ENCODE measurements at regions not wholly inside any gene's neighbourhood (a gene's known extent, or its start where the extent isn't known, plus 50 kb on each side); places are given as distances from the start of the nearest gene placed in this dataset.

- DNase-seq (ENCODE audit: low spot score) = no peak
- in situ Hi-C loops (cut with MboI; ENCODE audit: low sequenced_read_pairs, unreplicated experiment) = no loop called here
- TF ChIP-seq CTCF (IDR thresholded peaks at IDR 0.05; ENCODE audit: borderline replicate concordance, control extremely low read depth, extremely low read depth, insufficient read depth, missing control alignments) = no peak
These were observed 324.1 kb upstream of the FAM47C start for GRCh38 chrX:36684053-36684452.

GRCh38 chrX:36721990-36722389, 286.2 kb upstream of the FAM47C start:
- no peak for DNase-seq (ENCODE audit: low spot score)
- in situ Hi-C loops (cut with MboI; ENCODE audit: low sequenced_read_pairs, unreplicated experiment) = no loop called here

GRCh38 chrX:36753602-36754001, 254.6 kb upstream of the FAM47C start:
- no peak for DNase-seq (ENCODE audit: low spot score)
- in situ Hi-C loops (cut with MboI; ENCODE audit: low sequenced_read_pairs, unreplicated experiment) = no loop called here
- no peak for TF ChIP-seq CTCF (IDR thresholded peaks at IDR 0.05; ENCODE audit: borderline replicate concordance, control extremely low read depth, extremely low read depth, insufficient read depth, missing control alignments)

More at GRCh38 chrX:36721990-36722389, 286.2 kb upstream of the FAM47C start:
- TF ChIP-seq CTCF (IDR thresholded peaks at IDR 0.05; ENCODE audit: borderline replicate concordance, control extremely low read depth, extremely low read depth, insufficient read depth, missing control alignments) = no peak

- in situ Hi-C loops (cut with MboI; ENCODE audit: low sequenced_read_pairs, unreplicated experiment) = no loop called here
These were observed 220.4 kb upstream of the FAM47C start for GRCh38 chrX:36787752-36788151.

GRCh38 chrX:36803151-36803550, 205.0 kb upstream of the FAM47C start:
- TF ChIP-seq CTCF (IDR thresholded peaks at IDR 0.05; ENCODE audit: borderline replicate concordance, control extremely low read depth, extremely low read depth, insufficient read depth, missing control alignments) = no peak
- no peak for DNase-seq (ENCODE audit: low spot score)
- in situ Hi-C loops (cut with MboI; ENCODE audit: low sequenced_read_pairs, unreplicated experiment) = no loop called here

More at GRCh38 chrX:36787752-36788151, 220.4 kb upstream of the FAM47C start:
- no peak for DNase-seq (ENCODE audit: low spot score)
- TF ChIP-seq CTCF (IDR thresholded peaks at IDR 0.05; ENCODE audit: borderline replicate concordance, control extremely low read depth, extremely low read depth, insufficient read depth, missing control alignments) = no peak

- no peak for DNase-seq (ENCODE audit: low spot score)
- no peak for TF ChIP-seq CTCF (IDR thresholded peaks at IDR 0.05; ENCODE audit: borderline replicate concordance, control extremely low read depth, extremely low read depth, insufficient read depth, missing control alignments)
- in situ Hi-C loops (cut with MboI; ENCODE audit: low sequenced_read_pairs, unreplicated experiment) = no loop called here
These were observed 204.1 kb upstream of the FAM47C start for GRCh38 chrX:36804066-36804465.

- in situ Hi-C loops (cut with MboI; ENCODE audit: low sequenced_read_pairs, unreplicated experiment) = no loop called here
- TF ChIP-seq CTCF (IDR thresholded peaks at IDR 0.05; ENCODE audit: borderline replicate concordance, control extremely low read depth, extremely low read depth, insufficient read depth, missing control alignments) = no peak
- no peak for DNase-seq (ENCODE audit: low spot score)
These were observed 163.3 kb upstream of the FAM47C start for GRCh38 chrX:36844857-36845256.
